Activated T-cell treated with anti-CD3 and anti-CD28 coated beads, Interleukin-2, amount 50 U/mL, for 4 hours (primary cell): ENCODE measurements at regions not wholly inside any gene's neighbourhood (a gene's known extent, or its start where the extent isn't known, plus 50 kb on each side); places are given as distances from the start of the nearest gene placed in this dataset.
"Not testable (repeated sequence)": the region's sequence is repeated elsewhere in the genome, so short reads cannot be mapped to it uniquely, and the experiment has no call there.

Experiments
- ATAC-seq, 2 donors: fragments of 200-7000 bp; cut with Tn5 transposase; one replicate each; pipeline ENCODE4 v1.10.0; 2021
- DNase-seq: peaks from one replicate; pipeline ENCODE4 v3.0.0-alpha.2; 2020
- H3K27me3 Mint-ChIP-seq: one replicate; pipeline ENCODE4 v1.8.0; 2021; ENCODE audit warnings: low read depth, mixed read lengths
- H3K36me3 Mint-ChIP-seq: one replicate; pipeline ENCODE4 v1.8.0; 2022; ENCODE audit warnings: mixed read lengths; ENCODE audit not compliant: insufficient read depth
- H3K4me1 Mint-ChIP-seq: one replicate; pipeline ENCODE4 v1.8.0; 2021; ENCODE audit warnings: low read depth, mixed read lengths
- H3K4me3 Mint-ChIP-seq: one replicate; pipeline ENCODE4 v1.8.0; 2021; ENCODE audit warnings: mild to moderate bottlenecking, moderate library complexity, mixed read lengths
- H3K9me3 Mint-ChIP-seq: one replicate; pipeline ENCODE4 v1.8.0; 2021; ENCODE audit warnings: mixed read lengths

- ATAC-seq, result peak in 1 of 2 donors; percentile 23
- H3K4me3 Mint-ChIP-seq, H3K36me3 Mint-ChIP-seq, H3K4me1 Mint-ChIP-seq, DNase-seq, H3K27me3 Mint-ChIP-seq: not testable (repeated sequence)
- H3K9me3 Mint-ChIP-seq, result peaks cover 40% of the 10 kb centered on the region
These were observed 4774.4 kb upstream of the OR11H1 start for GRCh38 chr22:10753566-10753965.

- peaks cover 37% of the 10 kb centered on the region for H3K9me3 Mint-ChIP-seq
- DNase-seq, H3K27me3 Mint-ChIP-seq, H3K4me3 Mint-ChIP-seq, ATAC-seq, H3K4me1 Mint-ChIP-seq, H3K36me3 Mint-ChIP-seq: not testable (repeated sequence)
These were observed 4772.6 kb upstream of the OR11H1 start for GRCh38 chr22:10755350-10755749.

DNA sequence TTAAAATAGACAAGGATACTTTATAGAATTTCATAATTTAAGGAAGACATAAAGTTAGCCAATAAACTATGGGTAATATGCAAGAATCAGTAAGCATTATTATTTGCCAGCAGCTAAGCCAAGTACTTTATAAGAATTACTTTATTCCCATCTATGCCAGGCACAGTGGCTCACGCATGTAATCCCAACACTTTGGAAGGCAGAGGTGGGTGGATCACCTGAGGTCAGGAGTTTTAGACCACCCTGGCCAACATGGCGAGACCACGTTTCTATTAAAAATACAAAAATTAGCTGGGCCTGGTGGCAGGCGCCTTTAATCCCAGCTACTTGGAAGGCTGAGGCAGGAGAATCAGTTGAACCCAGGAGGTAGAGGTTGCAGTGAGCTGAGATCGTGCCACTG lies 4767.6 kb upstream of the OR11H1 start:
- peaks cover 40% of the 10 kb centered on the region for H3K9me3 Mint-ChIP-seq
- not testable (repeated sequence) for H3K4me3 Mint-ChIP-seq, H3K27me3 Mint-ChIP-seq, DNase-seq, H3K36me3 Mint-ChIP-seq, H3K4me1 Mint-ChIP-seq, ATAC-seq

DNA sequence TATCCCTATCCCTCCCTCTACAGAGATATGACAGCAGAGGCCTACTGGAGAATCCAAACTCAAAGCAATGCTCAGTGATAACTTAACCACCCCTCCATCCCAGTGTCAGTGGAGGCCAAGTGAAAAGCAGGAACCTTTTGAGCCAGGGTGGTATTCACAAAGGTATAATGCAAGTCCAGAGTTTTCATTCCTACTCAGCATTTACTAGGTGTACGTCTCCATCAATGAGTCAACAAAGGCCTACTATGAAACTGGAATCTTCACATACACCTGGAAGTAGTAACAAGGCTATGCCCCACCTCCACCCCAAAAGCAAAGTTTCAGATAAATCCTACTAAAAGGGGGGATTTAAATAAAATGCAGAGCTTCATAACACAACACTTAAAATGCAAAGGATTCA lies 4761.7 kb upstream of the OR11H1 start:
- H3K4me1 Mint-ChIP-seq, H3K27me3 Mint-ChIP-seq, H3K4me3 Mint-ChIP-seq, DNase-seq, H3K36me3 Mint-ChIP-seq, ATAC-seq: not testable (repeated sequence)
- peaks cover 46% of the 10 kb centered on the region for H3K9me3 Mint-ChIP-seq

GRCh38 chr22:10768875-10769274 lies 4759.1 kb upstream of the OR11H1 start:
- peaks cover 34% of the 10 kb centered on the region for H3K9me3 Mint-ChIP-seq
- not testable (repeated sequence) for H3K4me3 Mint-ChIP-seq, H3K36me3 Mint-ChIP-seq, ATAC-seq, DNase-seq, H3K4me1 Mint-ChIP-seq, H3K27me3 Mint-ChIP-seq

- not testable (repeated sequence) for DNase-seq, H3K27me3 Mint-ChIP-seq, ATAC-seq, H3K4me1 Mint-ChIP-seq, H3K4me3 Mint-ChIP-seq, H3K36me3 Mint-ChIP-seq
- peaks cover 32% of the 10 kb centered on the region for H3K9me3 Mint-ChIP-seq
These were observed 4756.2 kb upstream of the OR11H1 start for GRCh38 chr22:10771744-10772143.

GRCh38 chr22:10773341-10773740 lies 4754.7 kb upstream of the OR11H1 start:
- not testable (repeated sequence) for H3K27me3 Mint-ChIP-seq, DNase-seq, H3K4me1 Mint-ChIP-seq, ATAC-seq, H3K36me3 Mint-ChIP-seq, H3K4me3 Mint-ChIP-seq
- H3K9me3 Mint-ChIP-seq, result peaks cover 23% of the 10 kb centered on the region

GRCh38 chr22:10775601-10776357 lies 4752.2 kb upstream of the OR11H1 start:
- H3K4me3 Mint-ChIP-seq, H3K4me1 Mint-ChIP-seq, ATAC-seq, H3K36me3 Mint-ChIP-seq, H3K27me3 Mint-ChIP-seq, DNase-seq: not testable (repeated sequence)
- H3K9me3 Mint-ChIP-seq, result peaks cover 30% of the 10 kb centered on the region

GRCh38 chr22:10776358-10776729 lies 4751.6 kb upstream of the OR11H1 start:
- not testable (repeated sequence) for H3K27me3 Mint-ChIP-seq, DNase-seq, H3K36me3 Mint-ChIP-seq, H3K4me3 Mint-ChIP-seq, H3K4me1 Mint-ChIP-seq, ATAC-seq
- H3K9me3 Mint-ChIP-seq, result peaks cover 30% of the 10 kb centered on the region

GRCh38 chr22:10777733-10778132 lies 4750.3 kb upstream of the OR11H1 start:
- not testable (repeated sequence) for ATAC-seq, DNase-seq, H3K4me1 Mint-ChIP-seq, H3K4me3 Mint-ChIP-seq, H3K36me3 Mint-ChIP-seq, H3K27me3 Mint-ChIP-seq
- H3K9me3 Mint-ChIP-seq, result peaks cover 36% of the 10 kb centered on the region

DNA sequence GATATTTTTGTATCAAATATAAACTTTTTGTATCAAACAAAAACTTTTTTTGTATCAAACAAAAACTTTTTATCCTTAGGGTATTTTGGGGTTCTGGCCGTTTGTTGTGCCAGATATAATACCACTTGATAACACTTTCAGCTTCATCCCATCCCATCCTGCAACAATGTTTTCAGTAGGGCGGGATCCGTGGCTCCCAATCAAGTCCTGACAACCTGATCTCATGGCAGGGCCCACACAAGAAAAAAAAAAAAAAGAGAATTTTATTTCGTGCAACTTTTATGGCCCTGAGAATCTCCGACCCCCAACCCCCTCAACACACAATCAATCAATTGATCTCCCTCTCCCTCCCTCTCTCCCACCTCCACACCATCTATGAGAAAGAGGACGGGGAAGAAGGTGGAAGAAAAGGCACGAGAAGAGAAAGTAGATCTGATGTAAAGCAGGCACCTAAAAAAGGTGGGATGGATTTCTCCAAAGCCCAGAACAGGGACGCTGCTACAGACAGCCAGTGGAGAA lies 4749.6 kb upstream of the OR11H1 start:
- no peak for ATAC-seq
- DNase-seq, result no peak
- no peaks in the 10 kb centered on the region for H3K27me3 Mint-ChIP-seq
- H3K4me3 Mint-ChIP-seq, result no peak overlapping the region
- H3K4me1 Mint-ChIP-seq, result no peaks in the 10 kb centered on the region
- peaks cover 40% of the 10 kb centered on the region for H3K9me3 Mint-ChIP-seq
- H3K36me3 Mint-ChIP-seq, result no peaks in the 10 kb centered on the region

DNA sequence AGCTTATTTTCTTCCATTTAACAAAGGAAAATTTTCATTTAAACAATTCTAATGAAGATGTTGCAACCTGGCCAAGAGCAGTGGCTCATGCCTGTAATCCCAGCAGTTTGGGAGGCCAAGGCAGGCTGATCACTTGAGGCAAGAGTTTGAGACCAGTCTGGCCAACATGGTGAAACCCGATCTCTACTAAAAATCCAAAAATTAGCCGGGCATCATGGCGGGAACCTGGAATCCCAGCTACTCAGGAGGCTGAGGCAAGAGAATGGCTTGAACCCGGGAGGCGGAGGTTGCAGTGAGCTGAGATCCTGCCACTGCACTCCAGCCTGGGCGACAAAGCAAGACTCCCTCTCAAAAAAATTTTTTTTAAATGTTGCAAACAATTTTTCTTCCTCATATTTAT lies 4748.8 kb upstream of the OR11H1 start:
- not testable (repeated sequence) for ATAC-seq, H3K36me3 Mint-ChIP-seq, H3K4me1 Mint-ChIP-seq, DNase-seq, H3K27me3 Mint-ChIP-seq, H3K4me3 Mint-ChIP-seq
- H3K9me3 Mint-ChIP-seq, result peaks cover 42% of the 10 kb centered on the region

- Mint-ChIP-seq H3K27me3 (no peaks in the 10 kb centered on the region), H3K4me3 (no peak overlapping the region), H3K9me3 (peaks cover 42% of the 10 kb centered on the region), H3K4me1 (no peaks in the 10 kb centered on the region), H3K36me3 (no peaks in the 10 kb centered on the region)
- ATAC-seq (peak; percentile 19 to 27), DNase-seq (no peak)
These were observed 4747.7 kb upstream of the OR11H1 start for GRCh38 chr22:10780281-10780680.

- H3K4me1 Mint-ChIP-seq, result no peaks in the 10 kb centered on the region
- H3K36me3 Mint-ChIP-seq, result no peaks in the 10 kb centered on the region
- peaks cover 35% of the 10 kb centered on the region for H3K9me3 Mint-ChIP-seq
- no peak for DNase-seq
- H3K27me3 Mint-ChIP-seq, result no peaks in the 10 kb centered on the region
- H3K4me3 Mint-ChIP-seq, result no peak overlapping the region
- ATAC-seq, result no peak
These were observed 4746.2 kb upstream of the OR11H1 start for GRCh38 chr22:10781571-10782403.
